Activated CD8-positive, alpha-beta memory T cell treated with anti-CD3 and anti-CD28 coated beads for 24 hours (primary cell): ENCODE measurements at regions not wholly inside any gene's neighbourhood (a gene's known extent, or its start where the extent isn't known, plus 50 kb on each side); places are given as distances from the start of the nearest gene placed in this dataset.
A peak's percentile ranks its signal among the peaks of the same experiment; 100 is the strongest.

ENCODE experiments used
- DNase-seq: peaks from one replicate; pipeline ENCODE4 v3.0.0-alpha.2; 2020

- DNase-seq = no peak
Measured at GRCh38 chr2:12391116-12391515, 325.6 kb upstream of the TRIB2 start.

- no peak for DNase-seq
Measured at GRCh38 chr2:12396699-12397098, 320.0 kb upstream of the TRIB2 start.

DNA sequence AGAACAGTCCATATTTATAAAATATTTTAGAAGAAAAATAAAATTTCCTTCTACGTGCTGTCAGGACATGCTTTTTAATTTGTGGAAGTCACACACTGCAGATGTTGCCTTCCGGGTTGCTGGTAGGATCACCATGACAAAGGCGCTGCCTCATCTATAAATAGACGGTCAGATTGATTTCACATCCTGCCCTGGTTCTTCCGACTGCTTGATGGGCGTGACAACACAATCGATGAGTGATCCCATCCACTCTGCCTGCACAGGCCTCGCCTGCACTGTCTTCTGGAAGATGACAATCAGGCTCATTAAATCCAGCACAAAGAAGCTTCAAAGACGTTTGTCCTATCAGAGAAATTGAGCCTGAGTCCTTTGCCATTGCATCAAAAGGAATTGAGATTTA, 318.9 kb upstream of the TRIB2 start:
- no peak for DNase-seq

DNA sequence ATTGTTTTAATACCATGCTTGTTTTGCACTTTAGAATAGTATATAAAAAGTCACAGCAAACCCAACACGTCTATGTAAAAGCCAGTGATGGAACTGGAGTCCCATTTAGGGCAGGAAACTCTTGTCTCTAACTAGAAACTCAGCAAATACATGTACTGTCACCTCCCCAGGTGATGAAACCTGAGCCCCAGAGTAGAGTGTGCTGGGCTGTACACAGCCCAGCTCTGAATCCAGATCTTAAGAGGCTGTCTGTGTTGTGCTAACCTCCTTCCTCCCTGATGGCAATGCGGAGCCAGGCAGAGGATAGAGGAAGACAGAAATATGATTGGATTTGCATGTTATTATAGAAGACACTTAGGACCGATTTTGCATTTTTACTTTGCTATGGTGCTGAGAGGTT, 317.5 kb upstream of the TRIB2 start:
- DNase-seq = no peak

DNA sequence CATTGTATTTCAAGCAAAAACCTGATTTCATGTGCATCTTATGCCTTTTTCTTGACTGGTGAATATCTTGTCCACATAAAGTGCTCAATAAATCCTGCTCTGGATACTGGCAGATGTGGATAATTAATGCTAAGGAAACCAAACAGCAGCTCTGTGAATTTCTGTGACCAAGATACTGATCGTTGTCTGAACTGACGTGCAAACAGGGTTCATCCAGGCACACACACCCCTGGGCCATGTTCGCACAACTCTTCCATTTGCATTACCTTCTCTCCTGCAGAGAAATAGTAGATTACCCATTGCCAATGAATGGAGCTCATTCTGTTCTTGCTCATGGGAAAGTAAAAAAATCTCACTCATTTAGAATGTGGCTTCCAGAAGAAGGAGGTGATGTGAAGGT, 316.2 kb upstream of the TRIB2 start:
- no peak for DNase-seq

GRCh38 chr2:12402440-12403139, 314.1 kb upstream of the TRIB2 start:
- no peak for DNase-seq

DNA sequence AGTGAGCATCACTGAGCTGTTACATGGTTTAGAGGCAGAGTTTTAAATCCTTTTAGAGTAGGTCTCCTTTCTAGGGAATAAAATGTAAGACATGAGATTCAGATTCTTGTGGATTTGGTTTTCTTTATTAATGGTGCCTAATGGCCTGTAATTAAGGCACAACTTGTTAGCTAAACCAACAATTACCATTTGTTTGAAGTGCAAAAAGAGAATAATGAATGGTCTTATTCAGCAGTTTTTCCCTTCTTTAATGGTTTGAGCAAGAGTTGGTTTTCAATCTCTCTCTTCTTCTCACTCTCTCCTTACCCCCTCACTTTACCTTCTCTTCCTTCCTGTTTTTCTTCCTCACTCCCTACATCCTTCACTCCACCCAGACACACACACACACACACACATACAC, 312.2 kb upstream of the TRIB2 start:
- DNase-seq = no peak

DNA sequence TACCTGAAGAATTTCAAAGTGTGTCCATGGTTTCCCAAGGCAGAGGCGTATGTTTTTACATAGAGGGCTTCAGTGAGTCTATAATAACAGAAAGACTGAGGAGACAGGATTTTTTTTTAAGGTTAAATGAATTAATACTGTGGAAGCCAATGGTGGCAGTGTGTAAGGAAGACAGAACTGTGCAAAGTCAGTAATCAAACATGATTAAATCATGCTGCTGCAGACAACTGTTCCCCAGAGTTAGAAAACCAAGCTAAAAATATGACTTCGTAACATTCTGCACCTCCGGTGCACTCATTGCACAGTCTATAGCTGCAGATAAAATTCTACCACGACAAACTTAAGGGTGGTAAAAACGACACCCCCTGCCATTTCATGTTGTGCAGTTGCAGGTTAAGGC, 309.6 kb upstream of the TRIB2 start:
- DNase-seq = no peak

DNA sequence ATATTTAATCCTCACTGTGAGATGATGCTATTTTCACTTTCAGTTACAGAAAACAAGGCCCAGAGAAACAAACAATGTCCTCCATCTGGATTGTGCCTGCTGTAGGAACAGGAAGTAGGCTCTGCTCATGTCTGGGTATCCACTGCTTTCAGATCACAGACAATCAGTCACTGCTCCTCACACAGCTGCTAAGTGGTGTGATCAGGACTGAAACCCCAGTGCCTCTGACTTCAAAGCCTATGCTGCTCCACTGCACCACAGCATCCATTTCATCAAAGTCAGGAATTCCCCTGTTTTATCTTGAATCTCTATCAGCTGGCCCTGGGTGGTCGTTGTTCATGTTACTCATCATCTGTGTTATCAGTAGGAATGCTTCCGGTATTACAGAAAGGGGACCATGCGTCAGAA, 303.8 kb upstream of the TRIB2 start:
- DNase-seq = peak; percentile 66

- no peak for DNase-seq
Measured at GRCh38 chr2:12415536-12415935, 301.2 kb upstream of the TRIB2 start.

- peak; percentile 67 for DNase-seq
Measured at GRCh38 chr2:12416600-12416999, 300.1 kb upstream of the TRIB2 start.

GRCh38 chr2:12417786-12418185, 298.9 kb upstream of the TRIB2 start:
- DNase-seq = no peak

- DNase-seq = no peak
Measured at GRCh38 chr2:12419803-12420202, 296.9 kb upstream of the TRIB2 start.

DNA sequence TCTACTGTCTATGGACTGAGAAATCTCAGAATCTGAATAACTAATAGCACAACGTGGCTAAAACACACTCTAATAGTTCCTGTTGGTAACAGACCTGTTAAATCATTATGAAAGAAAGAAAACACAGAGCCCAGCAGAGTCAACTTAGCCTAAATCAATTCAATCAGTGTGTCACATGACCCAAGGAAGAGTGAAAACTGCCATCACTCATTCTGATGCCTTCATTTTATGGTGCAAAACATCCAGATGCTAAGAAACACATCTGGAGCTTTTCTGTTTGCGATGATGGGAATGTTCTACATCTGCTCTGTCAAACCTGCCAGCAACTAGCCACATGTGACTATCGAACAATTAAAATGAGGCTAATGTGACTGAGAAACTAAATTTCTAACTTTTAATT, 295.7 kb upstream of the TRIB2 start:
- no peak for DNase-seq

GRCh38 chr2:12424219-12424618, 292.5 kb upstream of the TRIB2 start:
- DNase-seq = no peak

DNA sequence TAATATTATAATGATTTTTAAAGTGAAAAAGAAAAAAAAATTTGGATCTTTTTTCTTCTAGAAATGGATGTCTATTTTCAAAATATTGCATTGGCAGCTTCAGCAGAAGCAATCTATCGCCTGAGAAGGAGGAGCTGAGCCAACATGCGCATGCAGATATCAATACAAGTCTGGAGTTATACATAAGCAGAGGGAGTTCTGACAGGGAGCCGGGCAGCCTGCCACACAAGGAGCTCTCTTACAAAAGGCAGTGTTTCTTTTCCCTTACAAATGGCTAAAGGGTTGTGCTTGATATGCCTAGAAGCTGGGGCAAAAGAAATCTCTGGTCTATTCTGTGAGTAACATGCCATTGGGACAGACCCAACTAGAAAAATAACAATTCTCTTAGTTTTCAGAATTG, 291.9 kb upstream of the TRIB2 start:
- no peak for DNase-seq

DNA sequence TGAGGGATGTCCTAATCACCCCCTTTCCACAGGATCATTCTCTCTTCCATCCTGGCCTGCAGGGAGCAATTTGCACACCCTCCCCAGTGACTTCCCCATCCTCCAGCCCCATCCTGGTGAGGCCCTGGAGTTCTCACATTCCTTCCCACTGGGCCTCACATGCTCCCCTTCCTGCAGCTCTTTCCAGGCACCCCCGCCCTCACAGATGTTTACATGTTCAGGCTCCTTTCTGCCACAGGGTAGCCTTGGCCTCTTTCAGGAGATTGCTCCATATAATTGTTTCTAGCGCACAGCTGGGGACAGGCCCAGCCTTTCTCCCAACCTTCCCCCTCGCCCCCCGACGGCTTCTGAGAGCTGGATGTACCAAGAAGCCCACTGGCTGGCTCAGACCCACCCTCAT, 288.4 kb upstream of the TRIB2 start:
- DNase-seq = no peak

DNA sequence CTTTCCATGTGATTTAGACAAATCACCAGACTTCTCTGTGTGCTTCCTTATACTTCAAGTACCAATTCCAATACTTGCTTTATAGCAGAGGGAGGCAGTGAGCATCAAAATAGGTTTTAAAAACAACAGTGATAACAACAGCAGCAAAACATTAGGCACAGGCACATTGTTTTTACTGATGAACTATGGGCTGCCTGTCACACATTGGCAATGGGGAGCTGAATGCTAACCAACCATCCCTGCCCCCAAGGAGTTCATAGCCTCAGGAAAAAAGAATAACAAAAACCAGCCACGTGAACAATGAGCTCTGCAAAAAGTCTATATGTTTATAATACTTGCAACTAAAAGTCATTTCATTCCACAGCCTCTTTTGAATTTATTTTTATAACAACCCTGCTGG, 287.9 kb upstream of the TRIB2 start:
- no peak for DNase-seq

DNA sequence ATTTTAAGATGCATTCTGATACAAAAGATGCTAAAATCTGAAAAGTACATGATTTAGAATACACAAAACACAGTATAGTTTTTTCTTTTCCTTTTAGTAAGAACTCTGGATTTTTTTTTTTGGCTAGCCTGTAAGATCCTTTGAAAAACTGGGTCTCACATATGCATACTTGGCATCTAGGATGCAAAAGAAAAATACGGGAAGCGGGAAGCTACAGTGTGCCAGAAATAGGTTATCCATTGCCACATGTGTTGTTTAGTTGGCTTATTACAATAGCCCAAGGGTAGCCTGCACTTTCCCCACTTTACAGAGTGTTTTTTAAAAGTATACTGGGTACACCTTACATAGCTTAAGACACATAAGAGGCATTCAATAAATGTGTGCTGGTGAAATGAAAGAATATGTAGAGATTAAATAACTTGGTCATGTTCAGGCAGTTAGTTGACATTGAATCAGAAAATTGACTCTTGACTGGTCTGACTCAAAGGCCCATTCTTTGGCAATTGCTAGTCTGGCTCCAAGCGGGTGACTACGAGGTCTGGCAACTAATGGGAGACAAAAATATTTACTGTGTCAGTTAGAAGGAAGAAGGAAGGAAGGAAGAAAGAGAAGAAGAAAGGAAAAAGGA, 286.8 kb upstream of the TRIB2 start:
- DNase-seq = no peak

DNA sequence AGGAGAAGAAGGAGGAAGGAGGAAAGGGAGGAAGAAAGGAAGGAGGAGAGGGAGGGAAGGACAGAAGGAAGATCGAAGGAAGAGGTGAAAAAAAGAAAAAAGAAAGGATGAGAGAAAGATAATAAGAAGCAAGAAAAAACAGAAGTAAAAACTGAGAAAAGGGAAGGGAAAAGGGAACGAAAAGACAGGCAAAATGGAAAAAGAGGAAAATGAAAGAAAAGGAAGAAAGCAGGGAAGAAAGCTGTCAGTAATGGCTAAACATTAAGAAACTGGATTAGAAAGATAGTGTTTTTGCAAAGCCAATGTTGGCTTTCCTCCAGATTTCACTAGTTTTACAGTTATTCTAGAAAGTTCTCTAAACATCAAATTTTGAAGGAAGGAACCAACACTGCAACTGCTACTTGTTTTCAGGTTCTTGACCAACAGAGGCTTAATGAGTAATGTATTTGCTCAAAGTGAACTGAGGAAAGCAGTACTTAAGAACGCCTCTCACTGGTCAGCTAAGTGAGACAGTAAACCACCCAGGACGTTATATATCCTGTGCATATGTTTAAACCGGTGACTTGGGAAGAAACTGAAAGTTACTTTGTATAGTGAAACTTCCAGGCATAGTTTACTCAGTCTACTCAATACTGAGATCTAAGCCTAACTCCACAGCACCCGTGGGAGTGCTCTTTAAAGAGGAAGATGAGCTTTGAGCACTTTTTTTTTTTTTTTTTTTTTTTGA, 286.2 kb upstream of the TRIB2 start:
- no peak for DNase-seq

GRCh38 chr2:12432985-12433625, 283.6 kb upstream of the TRIB2 start:
- DNase-seq = no peak

- no peak for DNase-seq
Measured at GRCh38 chr2:12433626-12433990, 283.1 kb upstream of the TRIB2 start.

- no peak for DNase-seq
Measured at GRCh38 chr2:12434630-12435098, 282.1 kb upstream of the TRIB2 start.
